Left colon (tissue), 2 donors: ENCODE measurements at regions not wholly inside any gene's neighbourhood (a gene's known extent, or its start where the extent isn't known, plus 50 kb on each side); places are given as distances from the start of the nearest gene placed in this dataset.
A peak's percentile ranks its signal among the peaks of the same experiment; 100 is the strongest.
"Not testable (repeated sequence)": the region's sequence is repeated elsewhere in the genome, so short reads cannot be mapped to it uniquely, and the experiment has no call there.

Source experiments
- ATAC-seq: fragments of 200-7000 bp; cut with Tn5 transposase; one replicate; pipeline ENCODE4 v1.9.1; 2020; ENCODE audit warnings: mild to moderate bottlenecking, moderate library complexity
- DNase-seq, 2 donors: peaks; one replicate each; pipeline ENCODE4 v3.0.0-alpha.2; 2020
- intact Hi-C, 2 donors: fragments of 100-400 bp; cut with DNase I in 1 of 2; cut with micrococcal nuclease in 1 of 2; formaldehyde crosslinking; loops; one replicate each; pipeline versions ENCODE4 v1.11.2 to v1.14.0; 2022; cut with DNase I, micrococcal nuclease
- donor health status: DM: no; HTN: no; CAD: no.
- donor health status: DM: yes; HTN: yes; CAD: no.

- ATAC-seq (peak; percentile 95), DNase-seq (peak; percentile 42 to 68)
- intact Hi-C loops: no loop called here
Measured at GRCh38 chr22:22770280-22770871, 117.2 kb upstream of the IGLL5 start.

- no peak for DNase-seq
- intact Hi-C loops: no loop called here
- no peak for ATAC-seq
Measured at GRCh38 chr22:22770881-22771280, 116.7 kb upstream of the IGLL5 start.

GRCh38 chr22:22771696-22772377, 115.8 kb upstream of the IGLL5 start:
- DNase-seq (no peak), ATAC-seq (no peak)
- intact Hi-C loops: no loop called here

- intact Hi-C loops: no loop called here
- no peak for DNase-seq
- ATAC-seq: no peak
Measured at GRCh38 chr22:22772396-22772795, 115.2 kb upstream of the IGLL5 start.

- intact Hi-C loops: no loop called here
- no peak for DNase-seq
Measured at GRCh38 chr22:22772883-22773282, 114.7 kb upstream of the IGLL5 start.

GRCh38 chr22:22773427-22773826, 114.2 kb upstream of the IGLL5 start:
- no peak for DNase-seq
- ATAC-seq: no peak
- intact Hi-C loops: no loop called here

More at GRCh38 chr22:22772883-22773282, 114.7 kb upstream of the IGLL5 start:
- no peak for ATAC-seq

GRCh38 chr22:22773979-22774604, 113.5 kb upstream of the IGLL5 start:
- no peak for ATAC-seq
- DNase-seq: no peak
- intact Hi-C loops: no loop called here

- ATAC-seq, DNase-seq, intact Hi-C loops: not testable (repeated sequence)
Measured at GRCh38 chr22:22774762-22775161, 112.9 kb upstream of the IGLL5 start.

- DNase-seq: no peak
- intact Hi-C loops: no loop called here
Measured at GRCh38 chr22:22776121-22776520, 111.5 kb upstream of the IGLL5 start.

GRCh38 chr22:22779213-22779612, 108.4 kb upstream of the IGLL5 start:
- no peak for ATAC-seq
- DNase-seq: no peak
- intact Hi-C loops: no loop called here

More at GRCh38 chr22:22776121-22776520, 111.5 kb upstream of the IGLL5 start:
- ATAC-seq: no peak

GRCh38 chr22:22783575-22783974, 104.0 kb upstream of the IGLL5 start:
- ATAC-seq (peak; percentile 79), DNase-seq (no peak)
- intact Hi-C loops: no loop called here

- intact Hi-C loops: no loop called here
- DNase-seq: no peak
- no peak for ATAC-seq
Measured at GRCh38 chr22:22784249-22785039, 103.2 kb upstream of the IGLL5 start.

- ATAC-seq: no peak
- intact Hi-C loops: no loop called here
- no peak for DNase-seq
Measured at GRCh38 chr22:22785316-22786065, 102.1 kb upstream of the IGLL5 start.

- intact Hi-C loops: no loop called here
- DNase-seq: no peak
- ATAC-seq: peak; percentile 46
Measured at GRCh38 chr22:22786301-22787115, 101.1 kb upstream of the IGLL5 start.

GRCh38 chr22:22787151-22787550, 100.5 kb upstream of the IGLL5 start:
- DNase-seq: no peak
- intact Hi-C loops: no loop called here
- no peak for ATAC-seq

- ATAC-seq (peak; percentile 59), DNase-seq (peak; percentile 41 to 79)
- intact Hi-C loops: no loop called here
Measured at GRCh38 chr22:22787786-22788459, 99.7 kb upstream of the IGLL5 start.

- ATAC-seq (no peak), DNase-seq (no peak)
- intact Hi-C loops: no loop called here
Measured at GRCh38 chr22:22788460-22789037, 99.1 kb upstream of the IGLL5 start.
